Endothelial cell of umbilical vein (primary cell): ENCODE measurements at regions not wholly inside any gene's neighbourhood (a gene's known extent, or its start where the extent isn't known, plus 50 kb on each side); places are given as distances from the start of the nearest gene placed in this dataset.

Source experiments
- BruUV-seq: library from RNA; stranded (reverse); fragments of 400-500 nt; replicated peaks from 2 replicates; lab custom pipeline; 2021; lab: Mats Ljungman, UMichigan
- CTCF ChIA-PET: fragments of 300-600, 350-600 bp; sonication (Branson Sonifier 250); formaldehyde crosslinking; loops from one replicate; lab custom pipeline; 2021; ENCODE audit warnings: antibody characterized with exemption, inconsistent platforms; lab: Charles Lee
- POLR2A ChIA-PET: fragments of 300-600, 350-600 bp; sonication (Branson Sonifier 250); formaldehyde crosslinking; loops from one replicate; lab custom pipeline; 2021; ENCODE audit warnings: antibody characterized with exemption, inconsistent platforms; lab: Charles Lee
- DNase-seq: peaks from one replicate; pipeline ENCODE4 v3.0.0-alpha.2; 2011; ENCODE audit warnings: low read depth, low spot score
- FAIRE-seq: peaks from 2 replicates; lab custom pipeline; 2011; peaks lifted over from hg19 to GRCh38; lab: Jason Lieb, UNC
- H2AFZ ChIP-seq: 2 replicates; pipeline ENCODE4 v1.6.0; 2012; ENCODE audit warnings: low read depth, low read length, control low read depth, inconsistent platforms
- H3K27ac ChIP-seq: 2 replicates; pipeline ENCODE4 v1.5.1; 2011; ENCODE audit warnings: low read depth, mild to moderate bottlenecking, control low read depth, low read length, moderate library complexity; ENCODE audit not compliant: insufficient read depth
- H3K27me3 ChIP-seq, 2 experiments: 2 replicates each; pipeline versions ENCODE4 v1.6.0 to v1.6.1; 2011; ENCODE audit warnings: low read length in 2 of 2, mixed read lengths in 1 of 2; ENCODE audit not compliant: control insufficient read depth in 2 of 2, insufficient read depth in 2 of 2
- H3K36me3 ChIP-seq, 2 experiments: 2 replicates in 1 of 2; 3 replicates in 1 of 2; pipeline ENCODE4 v1.5.1; 2011; ENCODE audit warnings: low read length in 2 of 2, mild to moderate bottlenecking in 1 of 2, moderate library complexity in 1 of 2; ENCODE audit not compliant: control insufficient read depth in 2 of 2, insufficient read depth in 2 of 2; ENCODE audit errors: extremely low read depth in 1 of 2
- H3K4me1 ChIP-seq: 3 replicates; pipeline ENCODE4 v1.5.1; 2011; ENCODE audit warnings: mild to moderate bottlenecking, low read length; ENCODE audit not compliant: control insufficient read depth, insufficient read depth; ENCODE audit errors: extremely low read depth
- H3K4me2 ChIP-seq: 2 replicates; pipeline ENCODE4 v1.6.1; 2011; ENCODE audit warnings: low read length, control low read depth, mixed read lengths; ENCODE audit not compliant: insufficient read depth
- H3K4me3 ChIP-seq, 3 experiments: fragments of 200-600 bp in 1 of 3; sonication (generic), shearing (Covaris generic) in 1 of 3; replicated peaks in 1 of 3; 2 replicates each; pipeline ENCODE4 v1.5.1; 2011 to 2016; ENCODE audit warnings: control low read depth in 3 of 3, low read length in 3 of 3, mild to moderate bottlenecking in 2 of 3, inconsistent platforms in 1 of 3, low read depth in 1 of 3, moderate library complexity in 1 of 3; ENCODE audit not compliant: insufficient read depth in 1 of 3
- H3K79me2 ChIP-seq: 2 replicates; pipeline ENCODE4 v1.6.0; 2012; ENCODE audit warnings: low read length, inconsistent platforms; ENCODE audit not compliant: control insufficient read depth, insufficient read depth
- H3K9ac ChIP-seq: replicated peaks from 2 replicates; pipeline ENCODE3; 2011; ENCODE audit warnings: low read length, control low read depth; ENCODE audit not compliant: insufficient read depth; ENCODE audit errors: extremely low read depth
- H3K9me1 ChIP-seq: replicated peaks from 3 replicates; pipeline ENCODE4 v1.6.0; 2011; ENCODE audit warnings: mild to moderate bottlenecking, low read length; ENCODE audit not compliant: control insufficient read depth, insufficient read depth; ENCODE audit errors: extremely low read depth
- H3K9me3 ChIP-seq: replicated peaks from 2 replicates; pipeline ENCODE4 v1.5.1; 2012; ENCODE audit warnings: low read length, inconsistent platforms; ENCODE audit not compliant: control insufficient read depth, insufficient read depth
- H4K20me1 ChIP-seq: replicated peaks from 2 replicates; pipeline ENCODE3; 2011; ENCODE audit warnings: mild to moderate bottlenecking, low read length; ENCODE audit not compliant: control insufficient read depth, insufficient read depth; ENCODE audit errors: extremely low read depth
- CTCF ChIP-seq, 2 donors: IDR thresholded peaks; 1 replicate in 1 of 2; 2 replicates in 1 of 2; pipeline ENCODE4 v1.5.1; 2011; ENCODE audit warnings: low read length in 2 of 2, mild to moderate bottlenecking in 2 of 2, moderate library complexity in 2 of 2, control low read depth in 1 of 2, inconsistent platforms in 1 of 2, low read depth in 1 of 2; ENCODE audit not compliant: insufficient read depth in 1 of 2; ENCODE audit errors: extremely low read depth in 1 of 2
- EZH2 ChIP-seq: IDR thresholded peaks from 2 replicates; pipeline ENCODE4 v1.6.1; 2012; ENCODE audit warnings: borderline replicate concordance, low read depth, mild to moderate bottlenecking, moderate library complexity, low read length, inconsistent platforms; ENCODE audit not compliant: severe bottlenecking
- FOS ChIP-seq: IDR thresholded peaks from 2 replicates; pipeline ENCODE4 v1.6.1; 2011; ENCODE audit warnings: mild to moderate bottlenecking, low read length, moderate library complexity, borderline replicate concordance; ENCODE audit not compliant: insufficient read depth
- GATA2 ChIP-seq: IDR thresholded peaks from 2 replicates; pipeline ENCODE4 v1.7.0; 2011; ENCODE audit warnings: low read depth, mild to moderate bottlenecking, moderate library complexity, mixed read lengths, low read length; ENCODE audit not compliant: insufficient read length, insufficient read depth
- JUN ChIP-seq: IDR thresholded peaks from 2 replicates; pipeline ENCODE4 v1.6.1; 2011; ENCODE audit warnings: borderline replicate concordance, low read depth; ENCODE audit not compliant: insufficient read length, insufficient read depth
- MYC ChIP-seq: IDR thresholded peaks from one replicate; pipeline ENCODE4 v1.6.1; 2011; ENCODE audit warnings: mild to moderate bottlenecking, low read depth, low read length
- POLR2A ChIP-seq: IDR thresholded peaks from 2 replicates; pipeline ENCODE4 v1.6.1; 2012; ENCODE audit warnings: low read depth, mild to moderate bottlenecking, control low read depth, low read length
- POLR2AphosphoS5 ChIP-seq: IDR thresholded peaks from 2 replicates; pipeline ENCODE4 v1.6.1; 2012; ENCODE audit warnings: low read depth, mild to moderate bottlenecking, control low read depth, low read length, moderate library complexity; ENCODE audit not compliant: insufficient read depth
- dilution Hi-C: fragments of 300-500 bp; cut with MboI; formaldehyde crosslinking; loops from one replicate; pipeline ENCODE4 v1.15.0; 2019; ENCODE audit warnings: low sequenced_read_pairs; ENCODE audit not compliant: extremely low pct_ligation_motif_present
- intact Hi-C: fragments of 100-400 bp; cut with micrococcal nuclease; formaldehyde crosslinking; loops from one replicate; pipeline ENCODE4 v1.10.0; 2022
- TF ChIP-seq, protein P1 (sequence below): IDR thresholded peaks from 2 replicates; pipeline ENCODE4 v1.6.1; 2011; ENCODE audit not compliant: insufficient read depth, insufficient read length

GRCh38 chr5:36519881-36520280, 86.5 kb upstream of the SLC1A3 start:
- Histone ChIP-seq H4K20me1 (no peaks in the 10 kb centered on the region), H3K4me1 (no peaks in the 10 kb centered on the region), H3K9ac (no peak overlapping the region), H2AFZ (no peak overlapping the region), H3K27ac (no peak overlapping the region), H3K9me1 (no peaks in the 10 kb centered on the region), H3K27me3 (no peaks in the 10 kb centered on the region), H3K4me2 (no peak overlapping the region), H3K9me3 (no peaks in the 10 kb centered on the region), H3K79me2 (no peaks in the 10 kb centered on the region), H3K4me3 (no peak overlapping the region), H3K36me3 (no peaks in the 10 kb centered on the region)
- POLR2A ChIA-PET = no interaction called here
- no TSS peak for BruUV-seq
- dilution Hi-C loops (no loop called here), intact Hi-C loops (no loop called here)
- no peak for DNase-seq
- FAIRE-seq = no peak
- CTCF ChIA-PET = no interaction called here
- TF ChIP-seq EZH2 = no peak

DNA sequence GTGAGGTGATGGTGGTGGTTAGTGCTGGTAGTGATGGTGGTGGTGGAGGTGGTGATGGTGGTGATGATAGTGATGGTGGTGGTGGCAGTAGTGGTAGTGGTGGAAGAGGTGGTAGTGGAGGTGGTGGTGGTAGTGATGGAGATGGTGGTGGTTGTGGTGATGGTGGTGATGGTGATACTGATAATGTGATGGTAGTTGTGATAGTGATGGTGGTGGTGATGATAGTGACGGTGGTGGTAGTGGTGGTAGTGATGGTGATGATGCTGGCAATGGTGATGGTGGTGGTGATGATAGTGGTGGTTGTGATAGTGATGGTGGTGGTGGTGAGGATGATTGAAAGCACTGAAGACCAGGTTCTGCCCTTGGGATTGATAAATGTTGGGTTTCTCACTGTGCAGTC, 85.2 kb upstream of the SLC1A3 start:
- H3K9ac ChIP-seq = no peak overlapping the region
- FAIRE-seq (no peak), DNase-seq (no peak)
- H3K27me3 ChIP-seq = no peaks in the 10 kb centered on the region
- POLR2A ChIA-PET = no interaction called here
- no peak overlapping the region for H3K27ac ChIP-seq
- dilution Hi-C loops = no loop called here
- H3K4me3 ChIP-seq = no peak overlapping the region
- CTCF ChIA-PET = no interaction called here
- H3K9me3 ChIP-seq = no peaks in the 10 kb centered on the region
- H4K20me1 ChIP-seq = no peaks in the 10 kb centered on the region
- no peaks in the 10 kb centered on the region for H3K36me3 ChIP-seq
- no peaks in the 10 kb centered on the region for H3K4me1 ChIP-seq
- no peaks in the 10 kb centered on the region for H3K79me2 ChIP-seq
- H3K4me2 ChIP-seq = no peak overlapping the region
- no TSS peak for BruUV-seq
- intact Hi-C loops = no loop called here
- TF ChIP-seq, protein P1, sequence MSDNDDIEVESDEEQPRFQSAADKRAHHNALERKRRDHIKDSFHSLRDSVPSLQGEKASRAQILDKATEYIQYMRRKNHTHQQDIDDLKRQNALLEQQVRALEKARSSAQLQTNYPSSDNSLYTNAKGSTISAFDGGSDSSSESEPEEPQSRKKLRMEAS = no peak
- no peak for TF ChIP-seq GATA2
- no peak for TF ChIP-seq POLR2A
- TF ChIP-seq EZH2 = no peak
- TF ChIP-seq JUN = no peak
- no peak for TF ChIP-seq MYC
- TF ChIP-seq POLR2AphosphoS5 = no peak
- no peak for TF ChIP-seq CTCF (IDR thresholded peaks at IDR 0.05; ENCODE audit: extremely low read depth in 1 of 2, insufficient read depth in 1 of 2, low read depth in 1 of 2, low read length in 2 of 2)
- TF ChIP-seq FOS = no peak
- H3K9me1 ChIP-seq = no peaks in the 10 kb centered on the region
- no peak overlapping the region for H2AFZ ChIP-seq
